Fibroblast of peridontal ligament (primary cell): ENCODE measurements at regions not wholly inside any gene's neighbourhood (a gene's known extent, or its start where the extent isn't known, plus 50 kb on each side); places are given as distances from the start of the nearest gene placed in this dataset.

Experiments used
- DNase-seq: peaks from one replicate; pipeline ENCODE4 v3.0.0-alpha.2; 2010; ENCODE audit errors: extremely low read depth

- DNase-seq = no peak
Observed at GRCh38 chr12:82040987-82041743, 282.0 kb upstream of the PPFIA2 start.

- no peak for DNase-seq
Observed at GRCh38 chr12:82034769-82035168, 275.6 kb upstream of the PPFIA2 start.

GRCh38 chr12:82029936-82030335, 270.8 kb upstream of the PPFIA2 start:
- no peak for DNase-seq

GRCh38 chr12:82028772-82029171, 269.6 kb upstream of the PPFIA2 start:
- DNase-seq = no peak

- no peak for DNase-seq
Observed at GRCh38 chr12:82027612-82028011, 268.5 kb upstream of the PPFIA2 start.

- no peak for DNase-seq
Observed at GRCh38 chr12:82025462-82025861, 266.3 kb upstream of the PPFIA2 start.

GRCh38 chr12:82019533-82019932, 260.4 kb upstream of the PPFIA2 start:
- DNase-seq = peak; percentile 11

- DNase-seq = no peak
Observed at GRCh38 chr12:82015623-82016347, 256.6 kb upstream of the PPFIA2 start.

- no peak for DNase-seq
Observed at GRCh38 chr12:82012176-82012575, 253.0 kb upstream of the PPFIA2 start.

GRCh38 chr12:82009524-82009923, 250.4 kb upstream of the PPFIA2 start:
- no peak for DNase-seq

GRCh38 chr12:82008251-82008650, 249.1 kb upstream of the PPFIA2 start:
- DNase-seq = peak; percentile 18

GRCh38 chr12:81998761-81999378, 239.7 kb upstream of the PPFIA2 start:
- peak; percentile 45 for DNase-seq

- peak; percentile 9 for DNase-seq
Observed at GRCh38 chr12:81992461-81992860, 233.3 kb upstream of the PPFIA2 start.

GRCh38 chr12:81991868-81992267, 232.7 kb upstream of the PPFIA2 start:
- DNase-seq = no peak

GRCh38 chr12:81988362-81988761, 229.2 kb upstream of the PPFIA2 start:
- DNase-seq = no peak

- DNase-seq = no peak
Observed at GRCh38 chr12:81987371-81987770, 228.2 kb upstream of the PPFIA2 start.

- DNase-seq = no peak
Observed at GRCh38 chr12:81976661-81977060, 217.5 kb upstream of the PPFIA2 start.

GRCh38 chr12:81974762-81975161, 215.6 kb upstream of the PPFIA2 start:
- no peak for DNase-seq

GRCh38 chr12:81968421-81968820, 209.3 kb upstream of the PPFIA2 start:
- DNase-seq = no peak

- no peak for DNase-seq
Observed at GRCh38 chr12:81963636-81964035, 204.5 kb upstream of the PPFIA2 start.

- no peak for DNase-seq
Observed at GRCh38 chr12:81963026-81963425, 203.9 kb upstream of the PPFIA2 start.

GRCh38 chr12:81962126-81962856, 203.1 kb upstream of the PPFIA2 start:
- no peak for DNase-seq
